IMR-90 (cell line): ENCODE measurements at regions not wholly inside any gene's neighbourhood (a gene's known extent, or its start where the extent isn't known, plus 50 kb on each side); places are given as distances from the start of the nearest gene placed in this dataset.

Experiments used
- BHLHE40 ChIP-seq: fragments of 150-350 bp; IDR thresholded peaks from 2 replicates; pipeline ENCODE4 v1.6.1; 2016; ENCODE audit warnings: mild to moderate bottlenecking, low read depth, low read length
- CEBPB ChIP-seq: IDR thresholded peaks from 2 replicates; pipeline ENCODE4 v1.6.1; 2012; ENCODE audit warnings: low read depth, low read length, improper control_type of control experiment
- CHD1 ChIP-seq: IDR thresholded peaks from 2 replicates; pipeline ENCODE4 v1.6.1; 2012; ENCODE audit warnings: low read depth, low read length, improper control_type of control experiment
- CTCF ChIP-seq: conservative IDR thresholded peaks from 2 replicates; pipeline ENCODE4 v1.5.1; 2012; ENCODE audit warnings: mild to moderate bottlenecking, low read depth, low read length, improper control_type of control experiment
- FOS ChIP-seq: fragments of 150-350 bp; IDR thresholded peaks from 2 replicates; pipeline ENCODE4 v1.6.1; 2016; ENCODE audit warnings: low read depth, low read length
- MAFK ChIP-seq: IDR thresholded peaks from 2 replicates; pipeline ENCODE4 v1.6.1; 2012; ENCODE audit warnings: low read depth, low read length, improper control_type of control experiment
- NFE2L2 ChIP-seq: fragments of 150-350 bp; IDR thresholded peaks from 2 replicates; pipeline ENCODE4 v1.6.1; 2016; ENCODE audit warnings: low read depth, mild to moderate bottlenecking, low read length
- POLR2A ChIP-seq: IDR thresholded peaks from 2 replicates; pipeline ENCODE4 v1.6.1; 2012; ENCODE audit warnings: mild to moderate bottlenecking, low read depth, low read length
- RAD21 ChIP-seq: IDR thresholded peaks from 2 replicates; pipeline ENCODE4 v1.6.1; 2012; ENCODE audit warnings: low read length, improper control_type of control experiment
- RCOR1 ChIP-seq: IDR thresholded peaks from 2 replicates; pipeline ENCODE4 v1.6.1; 2012; ENCODE audit warnings: mild to moderate bottlenecking, low read length, improper control_type of control experiment; ENCODE audit not compliant: insufficient replicate concordance
- SMC3 ChIP-seq: fragments of 150-350 bp; IDR thresholded peaks from 2 replicates; pipeline ENCODE4 v1.6.1; 2016; ENCODE audit warnings: low read depth, mild to moderate bottlenecking, antibody characterized with exemption, low read length, moderate library complexity
- USF2 ChIP-seq: fragments of 150-350 bp; IDR thresholded peaks from 2 replicates; pipeline ENCODE4 v1.6.1; 2017; ENCODE audit warnings: mild to moderate bottlenecking, antibody characterized with exemption, low read length, low read depth
- TF ChIP-seq, protein P1 (sequence below): fragments of 150-350 bp; IDR thresholded peaks from 2 replicates; pipeline ENCODE4 v1.6.1; 2016; ENCODE audit warnings: low read depth, mild to moderate bottlenecking, low read length, moderate library complexity, borderline replicate concordance

- TF ChIP-seq CTCF (no peak), CHD1 (no peak), POLR2A (no peak), SMC3 (no peak), MAFK (no peak), FOS (no peak), RCOR1 (no peak), RAD21 (no peak), CEBPB (peak; percentile 90), NFE2L2 (no peak), USF2 (no peak), BHLHE40 (no peak)
- TF ChIP-seq, protein P1, sequence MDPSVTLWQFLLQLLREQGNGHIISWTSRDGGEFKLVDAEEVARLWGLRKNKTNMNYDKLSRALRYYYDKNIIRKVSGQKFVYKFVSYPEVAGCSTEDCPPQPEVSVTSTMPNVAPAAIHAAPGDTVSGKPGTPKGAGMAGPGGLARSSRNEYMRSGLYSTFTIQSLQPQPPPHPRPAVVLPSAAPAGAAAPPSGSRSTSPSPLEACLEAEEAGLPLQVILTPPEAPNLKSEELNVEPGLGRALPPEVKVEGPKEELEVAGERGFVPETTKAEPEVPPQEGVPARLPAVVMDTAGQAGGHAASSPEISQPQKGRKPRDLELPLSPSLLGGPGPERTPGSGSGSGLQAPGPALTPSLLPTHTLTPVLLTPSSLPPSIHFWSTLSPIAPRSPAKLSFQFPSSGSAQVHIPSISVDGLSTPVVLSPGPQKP, result no peak
These were observed 115.4 kb downstream of the DUSP6 start for GRCh38 chr12:89236748-89237383.
